BJ (cell line): ENCODE measurements at regions not wholly inside any gene's neighbourhood (a gene's known extent, or its start where the extent isn't known, plus 50 kb on each side); places are given as distances from the start of the nearest gene placed in this dataset.

Source experiments
- CTCF ChIA-PET: fragments of 350-600 bp; formaldehyde crosslinking; extraction: SDS; loops from one replicate; lab custom pipeline; 2021; ENCODE audit warnings: antibody characterized with exemption, inconsistent platforms; lab: Yijun Ruan, JAX
- POLR2A ChIA-PET: fragments of 300-600 bp; sonication (Branson Sonifier 250); formaldehyde crosslinking; extraction: SDS; loops from one replicate; lab custom pipeline; 2021; ENCODE audit warnings: antibody characterized with exemption; lab: Charles Lee
- DNase-seq: peaks from one replicate; pipeline ENCODE4 v3.0.0-alpha.2; 2011; ENCODE audit warnings: low read depth
- H3K27me3 ChIP-seq: 2 replicates; pipeline ENCODE4 v1.6.0; 2011; ENCODE audit warnings: low read length; ENCODE audit not compliant: control insufficient read depth, insufficient read depth
- H3K36me3 ChIP-seq: 2 replicates; pipeline ENCODE4 v1.5.1; 2011; ENCODE audit warnings: low read length; ENCODE audit not compliant: control insufficient read depth, insufficient read depth
- H3K4me3 ChIP-seq: 2 replicates; pipeline ENCODE4 v1.5.1; 2011; ENCODE audit warnings: low read depth, mild to moderate bottlenecking, control low read depth, low read length
- CTCF ChIP-seq: IDR thresholded peaks from 2 replicates; pipeline ENCODE4 v1.5.1; 2011; ENCODE audit warnings: low read depth, mild to moderate bottlenecking, control low read depth, inconsistent platforms, low read length, moderate library complexity; ENCODE audit not compliant: insufficient read depth

DNA sequence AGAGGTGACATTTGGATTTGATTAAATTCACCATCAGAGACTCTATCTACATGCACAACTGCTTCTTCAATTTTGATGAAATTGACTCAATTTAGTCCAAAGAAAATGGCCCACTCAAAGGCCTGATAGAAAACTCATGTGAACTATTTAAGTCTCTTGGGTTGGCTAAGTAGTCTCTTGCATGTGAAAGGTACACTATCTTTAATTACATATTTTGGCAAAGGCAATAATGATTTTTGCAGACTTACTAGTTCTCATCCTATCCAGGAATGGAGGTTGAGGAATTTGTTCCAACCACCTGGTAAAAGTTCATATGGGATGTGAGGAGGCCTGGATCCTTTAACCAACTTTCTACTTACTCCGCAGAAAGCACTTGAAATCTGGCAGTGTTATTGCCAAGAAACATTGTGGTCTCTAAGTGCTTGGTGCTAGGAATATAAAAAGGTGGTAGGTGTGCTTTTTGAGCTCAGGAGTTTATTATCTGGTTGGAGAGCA lies 618.6 kb upstream of the MKI67 start:
- no peak for DNase-seq
- ChIA-PET POLR2A (no interaction called here), CTCF (no interaction called here)
- no peak for TF ChIP-seq CTCF
- Histone ChIP-seq H3K27me3 (no peaks in the 10 kb centered on the region), H3K36me3 (no peaks in the 10 kb centered on the region), H3K4me3 (no peak overlapping the region)

DNA sequence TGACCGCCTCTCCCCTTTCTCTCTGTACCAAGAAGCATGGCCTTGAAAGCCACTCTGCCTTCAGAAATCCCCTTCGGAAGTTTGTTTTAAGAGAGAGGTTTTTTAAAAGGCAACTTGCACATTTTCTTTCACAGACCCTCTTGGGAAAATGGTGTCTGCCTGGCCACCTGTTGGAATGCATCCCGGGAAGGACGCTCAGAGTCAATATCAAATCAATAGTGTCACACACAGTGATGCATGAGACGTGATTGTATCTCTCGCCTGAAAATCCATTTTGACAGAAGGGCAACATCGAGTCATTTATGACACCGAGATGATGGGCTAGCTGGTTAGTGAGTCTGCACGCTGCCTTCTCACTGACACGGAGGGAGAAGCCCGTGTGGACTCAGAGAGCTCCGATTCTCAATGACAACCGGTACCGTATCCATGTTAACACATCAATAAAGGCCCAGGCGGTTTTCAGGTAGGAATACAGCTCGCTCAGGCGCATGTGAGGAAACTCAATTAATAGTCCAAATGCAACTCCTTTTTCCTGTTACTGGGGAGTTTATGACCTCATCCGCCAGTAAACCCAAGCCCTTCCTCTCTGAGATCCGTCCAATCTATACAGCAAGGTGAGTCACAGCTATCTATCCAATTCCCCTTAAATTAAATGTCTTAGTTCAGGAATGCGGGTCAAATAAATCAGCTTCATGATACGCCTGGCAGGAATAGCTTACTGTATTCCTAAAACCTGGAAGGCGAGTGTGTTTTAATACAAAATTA lies 621.5 kb upstream of the MKI67 start:
- no peak overlapping the region for H3K4me3 ChIP-seq
- ChIA-PET CTCF (no interaction called here), POLR2A (no interaction called here)
- H3K27me3 ChIP-seq: no peaks in the 10 kb centered on the region
- no peak for TF ChIP-seq CTCF
- no peak for DNase-seq
- no peaks in the 10 kb centered on the region for H3K36me3 ChIP-seq

DNA sequence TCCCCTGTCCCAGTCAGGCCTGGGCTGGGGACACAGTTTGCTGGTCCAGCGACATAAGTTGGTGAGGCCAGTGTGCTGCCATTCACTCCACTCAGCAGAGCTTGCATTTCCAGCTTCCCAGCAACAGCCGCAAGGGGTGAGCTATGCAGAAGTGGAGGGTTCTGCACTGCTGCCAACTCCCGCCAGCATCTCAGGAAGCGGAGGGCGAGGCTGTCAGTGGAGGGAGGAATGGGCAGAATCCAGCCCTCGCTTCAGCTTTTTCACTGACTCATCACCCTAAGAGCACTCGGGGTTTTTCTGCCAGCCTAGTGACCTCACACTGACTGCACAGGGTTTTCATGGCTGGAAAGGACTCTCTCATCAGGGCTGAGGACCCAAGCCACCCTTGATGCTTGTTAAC lies 625.1 kb upstream of the MKI67 start:
- POLR2A ChIA-PET: no interaction called here
- H3K27me3 ChIP-seq: no peaks in the 10 kb centered on the region
- TF ChIP-seq CTCF: no peak
- no peaks in the 10 kb centered on the region for H3K36me3 ChIP-seq
- CTCF ChIA-PET: no interaction called here
- no peak for DNase-seq
- no peak overlapping the region for H3K4me3 ChIP-seq

- DNase-seq: no peak
- no peak for TF ChIP-seq CTCF
- POLR2A ChIA-PET: no interaction called here
- no peak overlapping the region for H3K4me3 ChIP-seq
- CTCF ChIA-PET: no interaction called here
- H3K36me3 ChIP-seq: no peaks in the 10 kb centered on the region
- H3K27me3 ChIP-seq: no peaks in the 10 kb centered on the region
These were observed 625.6 kb upstream of the MKI67 start for GRCh38 chr10:128751851-128752250.

DNA sequence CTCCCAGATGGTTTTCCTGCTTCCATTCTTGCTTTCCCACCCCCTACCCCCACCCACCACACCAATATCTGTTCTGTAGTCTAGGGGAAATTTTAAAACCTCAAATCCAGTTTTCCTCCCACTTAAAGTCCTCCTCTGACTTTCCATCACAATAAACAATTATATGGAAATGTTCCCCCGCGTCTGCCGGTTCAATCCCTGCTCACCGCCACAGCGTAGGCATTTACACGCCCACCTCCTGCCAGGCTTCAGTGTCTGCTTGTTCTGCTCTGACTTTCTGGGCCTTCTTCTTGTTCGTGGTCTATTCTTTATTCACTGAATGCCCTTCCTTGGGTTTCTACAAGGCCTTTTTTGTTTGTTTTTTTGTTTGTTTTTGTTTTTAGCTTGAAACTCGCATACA lies 633.0 kb upstream of the MKI67 start:
- no peak for DNase-seq
- CTCF ChIA-PET: no interaction called here
- Histone ChIP-seq H3K36me3 (no peaks in the 10 kb centered on the region), H3K4me3 (no peak overlapping the region), H3K27me3 (no peaks in the 10 kb centered on the region)
- POLR2A ChIA-PET: no interaction called here
- TF ChIP-seq CTCF: no peak
